ENCODE measurements at regions not wholly inside any gene's neighbourhood (a gene's known extent, or its start where the extent isn't known, plus 50 kb on each side); places are given as distances from the start of the nearest gene placed in this dataset.

DNA sequence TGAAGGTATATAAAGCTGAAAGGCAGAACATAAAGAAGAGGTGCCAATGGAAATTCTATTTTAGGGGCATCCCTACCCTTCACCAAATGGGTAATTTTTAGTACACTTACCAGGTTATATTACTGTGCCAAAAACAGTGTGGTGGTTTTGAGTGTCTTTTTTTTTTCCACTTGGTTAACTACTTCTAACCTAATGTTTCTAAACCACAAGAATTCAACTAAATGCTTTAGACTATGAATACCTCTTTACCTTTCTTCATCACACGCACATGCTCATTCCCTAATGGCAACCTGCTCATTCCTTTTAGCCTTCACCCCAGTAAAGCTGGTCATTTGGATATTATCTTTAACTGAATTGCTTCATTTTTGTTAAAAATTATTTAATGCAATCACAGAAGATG is 215.6 kb downstream of the PIK3R1 start:
- TF ChIP-seq REST (IDR thresholded peaks at IDR 0.05; ENCODE audit: insufficient read depth in 1 of 2, low read depth in 2 of 2, low read length in 2 of 2): no peak
- TF ChIP-seq POLR2AphosphoS5 (IDR thresholded peaks at IDR 0.05; ENCODE audit: low read depth, low read length): no peak
- TF ChIP-seq SIN3A (IDR thresholded peaks at IDR 0.05; ENCODE audit: borderline replicate concordance, insufficient read depth, low read length): no peak

Data from PFSK-1 (cell line).